GM23338 (cell line): ENCODE measurements at regions not wholly inside any gene's neighbourhood (a gene's known extent, or its start where the extent isn't known, plus 50 kb on each side); places are given as distances from the start of the nearest gene placed in this dataset.

Experiments
- CREB1 ChIP-seq: fragments of 250-450 bp; sonication (Bioruptor Pico); IDR thresholded peaks from 2 replicates; pipeline ENCODE4 v1.5.0; 2020; ENCODE audit warnings: low read depth, mild to moderate bottlenecking, moderate library complexity
- CTCF ChIP-seq, 2 experiments: fragments of 200-600 bp in 1 of 2; sonication (generic) in 1 of 2; conservative IDR thresholded peaks; 2 replicates each; pipeline versions ENCODE4 v1.5.1 to v1.6.1; 2016 to 2017; ENCODE audit warnings: antibody characterized with exemption in 2 of 2, low read depth in 2 of 2, mild to moderate bottlenecking in 2 of 2, moderate library complexity in 1 of 2
- ETS1 ChIP-seq: IDR thresholded peaks from 2 replicates; pipeline ENCODE4 v1.6.1; 2016; ENCODE audit warnings: antibody characterized with exemption
- EZH2 ChIP-seq: fragments of 200-600 bp; sonication (generic); IDR thresholded peaks from one replicate; pipeline ENCODE4 v1.8.0; 2017; ENCODE audit warnings: antibody characterized with exemption, mild to moderate bottlenecking, low read depth; ENCODE audit not compliant: unreplicated experiment
- EZH2phosphoT487 ChIP-seq: fragments of 200-600 bp; sonication (generic); IDR thresholded peaks from one replicate; pipeline ENCODE4 v1.8.1; 2018; ENCODE audit warnings: antibody characterized with exemption; ENCODE audit not compliant: unreplicated experiment
- JUNB ChIP-seq: IDR thresholded peaks from one replicate; pipeline ENCODE4 v1.6.1; 2016; ENCODE audit warnings: antibody characterized with exemption; ENCODE audit not compliant: unreplicated experiment
- POLR2AphosphoS5 ChIP-seq: IDR thresholded peaks from 2 replicates; pipeline ENCODE4 v1.6.1; 2016; ENCODE audit warnings: antibody characterized with exemption, low read depth
- ZNF462 ChIP-seq: fragments of 250-450 bp; sonication (Bioruptor Pico); IDR thresholded peaks from 2 replicates; pipeline ENCODE4 v1.5.0; 2020; ENCODE audit warnings: mild to moderate bottlenecking, moderate library complexity

GRCh38 chr3:151558661-151559060 is 97.8 kb upstream of the IGSF10 start (continued):
- TF ChIP-seq ZNF462 (CRISPR knock-in tag) (no peak), JUNB (no peak), ETS1 (no peak), CTCF (conservative IDR thresholded peaks at IDR 0.05; ENCODE audit: low read depth in 2 of 2) (no peak), CREB1 (no peak), EZH2phosphoT487 (no peak), POLR2AphosphoS5 (no peak), EZH2 (no peak)
